Tibial nerve (tissue), 4 donors: ENCODE measurements at regions not wholly inside any gene's neighbourhood (a gene's known extent, or its start where the extent isn't known, plus 50 kb on each side); places are given as distances from the start of the nearest gene placed in this dataset.

ENCODE experiments used
- CTCF ChIP-seq, 5 experiments: fragments of 200-600 bp in 3 of 5; fragments of 450-650 bp in 2 of 5; sonication (generic) in 3 of 5; IDR thresholded peaks; one replicate each; pipeline ENCODE4 v1.5.1; 2016 to 2019; ENCODE audit warnings: antibody characterized with exemption in 5 of 5, mild to moderate bottlenecking in 3 of 5, moderate library complexity in 2 of 5
- EP300 ChIP-seq, 2 donors: sonication (generic); formaldehyde crosslinking; IDR thresholded peaks; one replicate each; pipeline ENCODE4 v1.6.1; 2017; ENCODE audit warnings: antibody characterized with exemption in 2 of 2, mild to moderate bottlenecking in 1 of 2
- POLR2A ChIP-seq, 2 donors: fragments of 450-650 bp; IDR thresholded peaks; one replicate each; pipeline ENCODE4 v1.6.1; 2017; ENCODE audit warnings: antibody characterized with exemption in 2 of 2, mild to moderate bottlenecking in 2 of 2, moderate library complexity in 2 of 2

DNA sequence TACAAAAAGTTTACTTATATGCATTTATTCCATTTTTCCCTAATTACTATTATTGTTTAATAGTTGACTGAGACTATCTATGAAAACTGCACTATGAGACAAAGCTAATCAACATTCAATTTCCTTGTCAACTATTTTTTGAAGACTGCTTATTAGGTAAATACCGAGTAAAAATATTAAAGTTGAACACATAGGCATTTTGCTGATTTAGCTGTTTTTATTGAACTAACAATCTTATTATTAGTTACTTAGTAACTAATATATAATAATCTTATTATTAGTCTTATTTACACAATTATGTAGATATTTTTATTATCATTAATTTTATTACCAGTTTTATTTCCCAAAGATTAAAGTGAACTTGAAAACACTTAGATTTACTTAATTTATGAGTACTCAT is 728.8 kb downstream of the TENT5A start:
- no peak for TF ChIP-seq CTCF (IDR thresholded peaks at IDR 0.05)
- no peak for TF ChIP-seq POLR2A (IDR thresholded peaks at IDR 0.05)
- TF ChIP-seq EP300 (IDR thresholded peaks at IDR 0.05), result no peak
